ENCODE measurements at regions not wholly inside any gene's neighbourhood (a gene's known extent, or its start where the extent isn't known, plus 50 kb on each side); places are given as distances from the start of the nearest gene placed in this dataset.

DNA sequence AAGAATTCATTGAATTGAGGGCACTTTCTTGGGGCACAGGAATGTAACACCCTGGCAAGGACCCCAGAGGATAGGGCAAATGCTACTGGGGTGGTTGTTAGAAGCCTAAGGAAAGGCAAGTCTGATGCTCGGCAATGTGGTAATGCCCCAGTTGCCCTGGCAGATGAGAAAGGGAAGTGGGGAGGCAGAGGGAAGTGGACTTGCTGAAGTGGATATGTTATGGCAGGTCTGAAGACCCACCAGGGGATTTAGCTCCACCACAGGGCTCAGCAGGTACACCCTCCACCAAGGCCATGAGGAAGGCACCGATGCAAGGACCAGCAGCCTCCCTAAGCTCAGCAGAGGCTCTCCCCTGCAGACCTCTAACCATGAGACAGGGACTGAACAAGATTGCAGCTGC lies 184.8 kb downstream of the IRX5 start:
- DNase-seq (ENCODE audit: low read depth) = no peak
- TF ChIP-seq, protein P1, sequence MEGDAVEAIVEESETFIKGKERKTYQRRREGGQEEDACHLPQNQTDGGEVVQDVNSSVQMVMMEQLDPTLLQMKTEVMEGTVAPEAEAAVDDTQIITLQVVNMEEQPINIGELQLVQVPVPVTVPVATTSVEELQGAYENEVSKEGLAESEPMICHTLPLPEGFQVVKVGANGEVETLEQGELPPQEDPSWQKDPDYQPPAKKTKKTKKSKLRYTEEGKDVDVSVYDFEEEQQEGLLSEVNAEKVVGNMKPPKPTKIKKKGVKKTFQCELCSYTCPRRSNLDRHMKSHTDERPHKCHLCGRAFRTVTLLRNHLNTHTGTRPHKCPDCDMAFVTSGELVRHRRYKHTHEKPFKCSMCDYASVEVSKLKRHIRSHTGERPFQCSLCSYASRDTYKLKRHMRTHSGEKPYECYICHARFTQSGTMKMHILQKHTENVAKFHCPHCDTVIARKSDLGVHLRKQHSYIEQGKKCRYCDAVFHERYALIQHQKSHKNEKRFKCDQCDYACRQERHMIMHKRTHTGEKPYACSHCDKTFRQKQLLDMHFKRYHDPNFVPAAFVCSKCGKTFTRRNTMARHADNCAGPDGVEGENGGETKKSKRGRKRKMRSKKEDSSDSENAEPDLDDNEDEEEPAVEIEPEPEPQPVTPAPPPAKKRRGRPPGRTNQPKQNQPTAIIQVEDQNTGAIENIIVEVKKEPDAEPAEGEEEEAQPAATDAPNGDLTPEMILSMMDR (IDR thresholded peaks at IDR 0.05; ENCODE audit: insufficient read depth, low read depth, low read length) = no peak
- H3K4me3 ChIP-seq (ENCODE audit: low read depth, low read length) = no peak overlapping the region

- DNase-seq (ENCODE audit: low read depth) = peak; percentile 82
- H3K4me3 ChIP-seq (ENCODE audit: low read depth, low read length) = no peak overlapping the region
- TF ChIP-seq, protein P1 (IDR thresholded peaks at IDR 0.05; ENCODE audit: insufficient read depth, low read depth, low read length) = no peak
These were observed 185.7 kb downstream of the IRX5 start for GRCh38 chr16:55116165-55116920.

DNA sequence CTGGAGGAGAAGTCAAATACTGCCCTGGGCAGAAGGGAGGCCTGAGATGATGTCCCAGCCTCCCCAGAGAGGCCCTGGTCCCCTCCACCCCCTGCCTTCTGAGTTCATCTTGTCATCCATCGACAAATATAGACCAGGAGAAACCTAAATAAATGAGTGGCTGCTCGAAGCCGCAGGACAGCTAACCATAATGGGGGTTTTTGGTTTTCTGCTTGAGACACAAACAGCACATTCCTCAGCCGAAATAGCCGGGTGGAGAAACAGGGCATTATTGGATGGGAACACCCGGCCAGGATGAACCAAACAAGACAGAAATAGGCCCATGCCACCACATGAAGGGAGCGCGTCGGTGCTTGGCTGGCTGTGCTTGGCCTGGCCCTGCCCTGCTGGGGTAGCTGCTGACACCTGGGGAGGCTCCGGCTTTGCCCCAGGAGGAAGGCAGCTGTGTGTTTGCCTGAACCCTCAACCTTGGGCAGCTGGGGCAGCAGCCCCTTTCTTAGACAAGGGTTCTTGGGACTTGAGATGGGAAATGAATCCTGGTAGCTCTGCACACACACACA lies 188.1 kb downstream of the IRX5 start:
- TF ChIP-seq, protein P1 (IDR thresholded peaks at IDR 0.05; ENCODE audit: insufficient read depth, low read depth, low read length) = no peak
- no peak for DNase-seq (ENCODE audit: low read depth)
- no peak overlapping the region for H3K4me3 ChIP-seq (ENCODE audit: low read depth, low read length)

- DNase-seq (ENCODE audit: low read depth) = peak; percentile 5
- TF ChIP-seq, protein P1 (IDR thresholded peaks at IDR 0.05; ENCODE audit: insufficient read depth, low read depth, low read length) = no peak
- H3K4me3 ChIP-seq (ENCODE audit: low read depth, low read length) = no peak overlapping the region
These were observed 189.7 kb downstream of the IRX5 start for GRCh38 chr16:55120408-55120807.

DNA sequence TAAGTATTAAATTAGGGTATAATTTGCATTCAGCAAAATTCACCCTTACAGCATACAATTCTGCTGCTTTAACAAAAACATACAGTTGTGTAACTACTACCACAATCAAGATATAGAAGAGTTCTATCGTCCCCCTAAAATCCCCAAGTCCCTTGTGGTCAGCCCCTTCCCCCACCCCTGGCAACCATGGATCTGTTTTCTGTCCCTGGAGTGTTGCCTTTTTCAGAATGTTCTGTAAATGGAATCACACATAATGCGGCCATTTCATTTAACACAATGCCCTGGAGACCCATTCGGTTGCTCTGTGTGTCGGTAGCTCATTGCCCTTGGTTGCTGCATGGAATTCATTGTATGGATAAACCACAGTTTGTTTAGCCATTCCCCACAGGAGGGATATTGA lies 190.2 kb downstream of the IRX5 start:
- DNase-seq (ENCODE audit: low read depth) = no peak
- H3K4me3 ChIP-seq (ENCODE audit: low read depth, low read length) = no peak overlapping the region
- TF ChIP-seq, protein P1 (IDR thresholded peaks at IDR 0.05; ENCODE audit: insufficient read depth, low read depth, low read length) = no peak

DNA sequence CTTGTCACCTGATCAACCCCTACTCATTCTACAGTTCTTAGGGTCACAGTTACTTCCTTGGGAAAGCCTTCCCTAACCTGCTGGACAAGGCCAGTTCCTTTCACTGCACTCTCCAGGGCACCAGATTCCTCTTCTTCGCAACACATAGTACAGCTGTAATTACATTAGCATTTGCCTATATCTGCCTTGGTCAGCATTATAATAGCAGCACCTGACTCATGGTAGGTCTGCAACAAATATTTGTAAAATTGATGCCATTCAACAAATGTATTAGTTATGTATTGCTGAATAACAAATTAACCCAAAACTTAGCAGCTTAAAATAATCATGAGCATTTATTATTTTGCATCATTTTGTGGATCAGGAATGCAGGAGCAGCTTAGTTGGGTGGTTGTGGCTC lies 193.0 kb downstream of the IRX5 start:
- DNase-seq (ENCODE audit: low read depth) = no peak
- H3K4me3 ChIP-seq (ENCODE audit: low read depth, low read length) = no peak overlapping the region
- TF ChIP-seq, protein P1 (IDR thresholded peaks at IDR 0.05; ENCODE audit: insufficient read depth, low read depth, low read length) = no peak

Measured in fibroblast of villous mesenchyme (primary cell).